Midbrain (tissue), 1 donor: ENCODE measurements at regions not wholly inside any gene's neighbourhood (a gene's known extent, or its start where the extent isn't known, plus 50 kb on each side); places are given as distances from the start of the nearest gene placed in this dataset.

ENCODE experiments used
- DNase-seq: peaks from one replicate; lab custom pipeline; 2025; lab: John Stamatoyannopoulos, UW

DNA sequence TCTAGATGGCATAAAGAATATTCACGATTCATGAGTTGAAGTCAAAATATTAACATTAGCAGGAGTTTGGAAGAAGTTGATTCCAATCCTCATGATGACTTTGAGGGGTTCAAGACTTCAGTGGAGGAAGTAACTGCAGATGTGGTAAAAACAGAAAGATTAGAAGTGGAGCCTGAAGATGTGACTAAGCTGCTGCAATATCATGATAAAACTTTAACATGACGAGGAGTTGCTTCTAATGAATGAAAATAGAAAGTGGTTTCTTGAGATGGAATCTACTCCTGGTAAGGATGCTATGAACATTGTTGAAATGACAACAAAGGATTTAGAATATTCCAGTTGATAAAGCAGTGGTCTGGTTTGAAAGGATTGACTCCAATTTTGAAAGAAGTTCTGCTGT lies 70.1 kb upstream of the TMLHE start:
- no peak for DNase-seq

DNA sequence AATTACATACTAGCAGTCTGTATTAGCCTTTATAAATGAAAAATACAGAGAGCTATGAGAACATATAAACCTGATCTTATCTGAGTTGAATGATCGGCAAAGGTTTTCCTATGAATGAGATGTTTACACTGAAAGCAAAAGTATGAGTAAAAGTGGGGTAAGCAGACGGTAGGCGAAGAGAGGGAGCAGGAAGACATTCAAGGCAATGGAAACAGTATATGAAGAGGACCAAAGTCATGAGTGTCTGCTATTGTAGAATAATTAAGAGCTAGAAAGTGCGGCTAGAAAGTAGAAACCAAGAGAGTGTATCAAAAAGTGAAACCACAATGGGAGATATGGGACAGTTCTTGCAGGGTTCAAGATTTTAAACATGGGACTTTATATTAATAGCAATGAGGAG lies 67.0 kb upstream of the TMLHE start:
- no peak for DNase-seq

- DNase-seq = peak; percentile 1
These were observed 60.6 kb upstream of the TMLHE start for GRCh38 chrX:155673338-155673737.

DNA sequence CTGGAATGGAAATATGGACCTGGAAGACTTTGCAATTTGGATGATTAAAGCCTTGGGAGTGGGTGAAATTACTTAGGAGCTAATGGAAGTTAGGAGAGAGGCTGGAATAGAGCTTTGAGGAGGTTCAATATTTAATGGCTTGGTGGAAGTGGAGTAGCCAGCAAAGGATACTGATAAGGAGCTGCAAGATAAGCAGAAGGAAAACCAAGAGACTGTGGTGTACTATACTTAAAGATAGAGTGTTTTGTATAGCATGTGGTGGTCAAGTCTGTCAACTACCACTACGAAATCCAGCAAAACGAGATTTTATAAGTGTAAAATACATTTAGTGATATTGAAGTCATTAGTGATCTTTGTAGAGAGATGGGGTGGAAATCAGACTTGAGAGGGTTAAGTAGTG lies 54.0 kb upstream of the TMLHE start:
- DNase-seq = no peak
